SK-N-SH (cell line): ENCODE measurements at regions not wholly inside any gene's neighbourhood (a gene's known extent, or its start where the extent isn't known, plus 50 kb on each side); places are given as distances from the start of the nearest gene placed in this dataset.

Experiments
- MAX ChIP-seq: IDR thresholded peaks from 2 replicates; pipeline ENCODE4 v1.4.0; 2012; ENCODE audit warnings: low read depth
- POLR2AphosphoS5 ChIP-seq: IDR thresholded peaks from 2 replicates; pipeline ENCODE4 v1.6.1; 2012; ENCODE audit warnings: low read depth, low read length
- SIN3A ChIP-seq: IDR thresholded peaks from 2 replicates; pipeline ENCODE4 v1.6.1; 2012; ENCODE audit warnings: low read depth, mild to moderate bottlenecking, low read length, moderate library complexity, borderline replicate concordance
- TF ChIP-seq, protein P1 (sequence below): fragments of 200-600 bp; sonication (generic); IDR thresholded peaks from 2 replicates; pipeline ENCODE4 v1.6.1; 2017; ENCODE audit warnings: antibody characterized with exemption, mild to moderate bottlenecking, moderate library complexity
- TF ChIP-seq, protein P2 (sequence below): fragments of 150-350 bp; IDR thresholded peaks from 2 replicates; pipeline ENCODE4 v1.6.1; 2017; ENCODE audit warnings: antibody characterized with exemption, low read length, low read depth, borderline replicate concordance

DNA sequence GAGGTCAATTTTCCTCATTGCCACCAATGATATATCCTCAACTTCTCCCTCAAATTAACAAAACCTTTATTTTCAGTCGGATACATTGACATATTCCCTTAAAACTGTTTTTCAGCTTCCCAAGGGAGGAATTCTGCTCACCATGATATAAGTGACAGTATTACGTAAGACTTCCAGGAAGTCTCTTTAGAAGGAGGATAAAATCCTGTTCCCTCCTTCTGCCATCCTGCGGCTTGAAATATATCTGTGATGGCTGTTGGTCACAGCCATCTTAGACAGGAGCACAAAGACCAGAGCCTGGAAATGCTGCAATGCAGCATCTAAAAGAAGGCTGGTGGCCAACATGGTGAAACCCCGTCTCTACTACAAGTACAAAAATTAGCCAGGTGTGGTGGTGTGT is 270.4 kb downstream of the GPATCH2 start:
- no peak for TF ChIP-seq POLR2AphosphoS5
- no peak for TF ChIP-seq SIN3A
- TF ChIP-seq, protein P1, sequence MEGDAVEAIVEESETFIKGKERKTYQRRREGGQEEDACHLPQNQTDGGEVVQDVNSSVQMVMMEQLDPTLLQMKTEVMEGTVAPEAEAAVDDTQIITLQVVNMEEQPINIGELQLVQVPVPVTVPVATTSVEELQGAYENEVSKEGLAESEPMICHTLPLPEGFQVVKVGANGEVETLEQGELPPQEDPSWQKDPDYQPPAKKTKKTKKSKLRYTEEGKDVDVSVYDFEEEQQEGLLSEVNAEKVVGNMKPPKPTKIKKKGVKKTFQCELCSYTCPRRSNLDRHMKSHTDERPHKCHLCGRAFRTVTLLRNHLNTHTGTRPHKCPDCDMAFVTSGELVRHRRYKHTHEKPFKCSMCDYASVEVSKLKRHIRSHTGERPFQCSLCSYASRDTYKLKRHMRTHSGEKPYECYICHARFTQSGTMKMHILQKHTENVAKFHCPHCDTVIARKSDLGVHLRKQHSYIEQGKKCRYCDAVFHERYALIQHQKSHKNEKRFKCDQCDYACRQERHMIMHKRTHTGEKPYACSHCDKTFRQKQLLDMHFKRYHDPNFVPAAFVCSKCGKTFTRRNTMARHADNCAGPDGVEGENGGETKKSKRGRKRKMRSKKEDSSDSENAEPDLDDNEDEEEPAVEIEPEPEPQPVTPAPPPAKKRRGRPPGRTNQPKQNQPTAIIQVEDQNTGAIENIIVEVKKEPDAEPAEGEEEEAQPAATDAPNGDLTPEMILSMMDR: no peak
- no peak for TF ChIP-seq MAX
- TF ChIP-seq, protein P2, sequence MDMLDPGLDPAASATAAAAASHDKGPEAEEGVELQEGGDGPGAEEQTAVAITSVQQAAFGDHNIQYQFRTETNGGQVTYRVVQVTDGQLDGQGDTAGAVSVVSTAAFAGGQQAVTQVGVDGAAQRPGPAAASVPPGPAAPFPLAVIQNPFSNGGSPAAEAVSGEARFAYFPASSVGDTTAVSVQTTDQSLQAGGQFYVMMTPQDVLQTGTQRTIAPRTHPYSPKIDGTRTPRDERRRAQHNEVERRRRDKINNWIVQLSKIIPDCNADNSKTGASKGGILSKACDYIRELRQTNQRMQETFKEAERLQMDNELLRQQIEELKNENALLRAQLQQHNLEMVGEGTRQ: no peak
